Mammary epithelial cell (primary cell): ENCODE measurements at regions not wholly inside any gene's neighbourhood (a gene's known extent, or its start where the extent isn't known, plus 50 kb on each side); places are given as distances from the start of the nearest gene placed in this dataset.

ENCODE experiments used
- EZH2 ChIP-seq: IDR thresholded peaks from 2 replicates; pipeline ENCODE4 v1.6.1; 2012; ENCODE audit warnings: low read length, inconsistent platforms, borderline replicate concordance
- TF ChIP-seq, protein P1 (sequence below), 2 donors: IDR thresholded peaks in 1 of 2; conservative IDR thresholded peaks in 1 of 2; 2 replicates each; pipeline ENCODE4 v1.5.1; 2011 to 2012; ENCODE audit warnings: inconsistent platforms in 2 of 2, low read length in 2 of 2, mild to moderate bottlenecking in 2 of 2, control low read depth in 1 of 2, low read depth in 1 of 2; ENCODE audit not compliant: insufficient read depth in 1 of 2; ENCODE audit errors: extremely low read depth in 1 of 2

DNA sequence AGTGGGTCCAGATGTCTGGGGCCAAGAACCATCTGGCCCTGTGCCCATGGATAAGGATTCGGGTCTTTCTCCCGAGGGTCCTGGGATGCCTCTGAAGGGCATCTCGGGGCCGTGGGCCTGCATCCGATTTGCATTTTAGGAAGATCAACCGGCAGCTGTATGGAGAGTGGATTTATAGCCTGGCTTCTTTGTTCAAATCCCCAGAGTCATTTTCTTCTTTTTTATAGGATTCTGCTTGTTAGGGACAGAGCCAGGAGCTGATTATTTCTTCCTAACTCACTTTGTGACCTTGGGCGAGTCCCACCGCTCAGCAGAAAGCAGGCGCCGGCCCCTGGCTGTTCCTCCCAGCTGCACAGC is 52.9 kb upstream of the APCDD1L start:
- TF ChIP-seq EZH2 = no peak
- TF ChIP-seq, protein P1, sequence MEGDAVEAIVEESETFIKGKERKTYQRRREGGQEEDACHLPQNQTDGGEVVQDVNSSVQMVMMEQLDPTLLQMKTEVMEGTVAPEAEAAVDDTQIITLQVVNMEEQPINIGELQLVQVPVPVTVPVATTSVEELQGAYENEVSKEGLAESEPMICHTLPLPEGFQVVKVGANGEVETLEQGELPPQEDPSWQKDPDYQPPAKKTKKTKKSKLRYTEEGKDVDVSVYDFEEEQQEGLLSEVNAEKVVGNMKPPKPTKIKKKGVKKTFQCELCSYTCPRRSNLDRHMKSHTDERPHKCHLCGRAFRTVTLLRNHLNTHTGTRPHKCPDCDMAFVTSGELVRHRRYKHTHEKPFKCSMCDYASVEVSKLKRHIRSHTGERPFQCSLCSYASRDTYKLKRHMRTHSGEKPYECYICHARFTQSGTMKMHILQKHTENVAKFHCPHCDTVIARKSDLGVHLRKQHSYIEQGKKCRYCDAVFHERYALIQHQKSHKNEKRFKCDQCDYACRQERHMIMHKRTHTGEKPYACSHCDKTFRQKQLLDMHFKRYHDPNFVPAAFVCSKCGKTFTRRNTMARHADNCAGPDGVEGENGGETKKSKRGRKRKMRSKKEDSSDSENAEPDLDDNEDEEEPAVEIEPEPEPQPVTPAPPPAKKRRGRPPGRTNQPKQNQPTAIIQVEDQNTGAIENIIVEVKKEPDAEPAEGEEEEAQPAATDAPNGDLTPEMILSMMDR (conservative IDR thresholded peaks at IDR 0.05 in 1 of 2, IDR thresholded peaks at IDR 0.05 in 1 of 2; ENCODE audit: extremely low read depth in 1 of 2, insufficient read depth in 1 of 2, low read depth in 1 of 2, low read length in 2 of 2) = no peak
